DOHH2 (cell line): ENCODE measurements at regions not wholly inside any gene's neighbourhood (a gene's known extent, or its start where the extent isn't known, plus 50 kb on each side); places are given as distances from the start of the nearest gene placed in this dataset.
"Not testable (repeated sequence)": the region's sequence is repeated elsewhere in the genome, so short reads cannot be mapped to it uniquely, and the experiment has no call there.

Experiments used
- EZH2phosphoT487 ChIP-seq: fragments of 200-600 bp; sonication (generic); IDR thresholded peaks from 2 replicates; pipeline ENCODE4 v1.6.1; 2017; ENCODE audit warnings: borderline replicate concordance, mild to moderate bottlenecking, antibody characterized with exemption, low read length, moderate library complexity, mixed read lengths
- TF ChIP-seq, protein P1 (sequence below): fragments of 200-600 bp; sonication (generic); IDR thresholded peaks from one replicate; pipeline ENCODE4 v1.5.1; 2014; ENCODE audit warnings: antibody characterized with exemption, mild to moderate bottlenecking, low read depth, low read length; ENCODE audit not compliant: poor library complexity, severe bottlenecking

DNA sequence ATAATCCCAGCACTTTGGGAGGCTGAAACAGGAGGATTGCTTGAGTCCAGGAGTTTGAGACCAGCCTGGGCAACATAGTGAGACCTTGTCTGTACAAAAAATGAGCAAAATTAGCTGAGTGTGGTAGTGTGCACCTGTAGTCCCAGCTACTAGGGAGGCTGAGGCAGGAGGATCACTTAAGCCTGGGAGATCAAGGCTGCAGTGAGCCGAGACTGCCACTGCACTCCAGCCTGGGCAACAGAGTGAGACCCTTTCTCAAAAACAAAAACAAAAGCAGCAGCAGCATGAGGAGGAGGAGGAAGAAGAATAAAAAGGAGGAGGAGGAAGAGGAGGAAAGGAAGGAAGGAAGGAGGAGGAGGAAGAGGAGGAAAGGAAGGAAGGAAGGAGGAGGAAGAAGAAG is 116.5 kb upstream of the TDRD3 start:
- TF ChIP-seq, protein P1, sequence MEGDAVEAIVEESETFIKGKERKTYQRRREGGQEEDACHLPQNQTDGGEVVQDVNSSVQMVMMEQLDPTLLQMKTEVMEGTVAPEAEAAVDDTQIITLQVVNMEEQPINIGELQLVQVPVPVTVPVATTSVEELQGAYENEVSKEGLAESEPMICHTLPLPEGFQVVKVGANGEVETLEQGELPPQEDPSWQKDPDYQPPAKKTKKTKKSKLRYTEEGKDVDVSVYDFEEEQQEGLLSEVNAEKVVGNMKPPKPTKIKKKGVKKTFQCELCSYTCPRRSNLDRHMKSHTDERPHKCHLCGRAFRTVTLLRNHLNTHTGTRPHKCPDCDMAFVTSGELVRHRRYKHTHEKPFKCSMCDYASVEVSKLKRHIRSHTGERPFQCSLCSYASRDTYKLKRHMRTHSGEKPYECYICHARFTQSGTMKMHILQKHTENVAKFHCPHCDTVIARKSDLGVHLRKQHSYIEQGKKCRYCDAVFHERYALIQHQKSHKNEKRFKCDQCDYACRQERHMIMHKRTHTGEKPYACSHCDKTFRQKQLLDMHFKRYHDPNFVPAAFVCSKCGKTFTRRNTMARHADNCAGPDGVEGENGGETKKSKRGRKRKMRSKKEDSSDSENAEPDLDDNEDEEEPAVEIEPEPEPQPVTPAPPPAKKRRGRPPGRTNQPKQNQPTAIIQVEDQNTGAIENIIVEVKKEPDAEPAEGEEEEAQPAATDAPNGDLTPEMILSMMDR = not testable (repeated sequence)
- not testable (repeated sequence) for TF ChIP-seq EZH2phosphoT487
